ENCODE measurements at regions not wholly inside any gene's neighbourhood (a gene's known extent, or its start where the extent isn't known, plus 50 kb on each side); places are given as distances from the start of the nearest gene placed in this dataset.

GRCh38 chr2:78615956-78616355, 409.5 kb upstream of the REG3G start:
- Histone ChIP-seq H3K27ac (no peak overlapping the region), H3K36me3 (ENCODE audit: low read depth, missing control alignments) (no peaks in the 10 kb centered on the region), H3K9me3 (no peaks in the 10 kb centered on the region), H3K27me3 (no peaks in the 10 kb centered on the region), H3K4me1 (no peaks in the 10 kb centered on the region), H3K4me3 (no peak overlapping the region)
- intact Hi-C loops (cut with DNase I; ENCODE audit: low total_unique reads), result no loop called here
- no peak for DNase-seq
- 85 to 95% methylated on average over 2 of the region's 2 CpGs for WGBS, 2 donors
- TF ChIP-seq, protein P1, sequence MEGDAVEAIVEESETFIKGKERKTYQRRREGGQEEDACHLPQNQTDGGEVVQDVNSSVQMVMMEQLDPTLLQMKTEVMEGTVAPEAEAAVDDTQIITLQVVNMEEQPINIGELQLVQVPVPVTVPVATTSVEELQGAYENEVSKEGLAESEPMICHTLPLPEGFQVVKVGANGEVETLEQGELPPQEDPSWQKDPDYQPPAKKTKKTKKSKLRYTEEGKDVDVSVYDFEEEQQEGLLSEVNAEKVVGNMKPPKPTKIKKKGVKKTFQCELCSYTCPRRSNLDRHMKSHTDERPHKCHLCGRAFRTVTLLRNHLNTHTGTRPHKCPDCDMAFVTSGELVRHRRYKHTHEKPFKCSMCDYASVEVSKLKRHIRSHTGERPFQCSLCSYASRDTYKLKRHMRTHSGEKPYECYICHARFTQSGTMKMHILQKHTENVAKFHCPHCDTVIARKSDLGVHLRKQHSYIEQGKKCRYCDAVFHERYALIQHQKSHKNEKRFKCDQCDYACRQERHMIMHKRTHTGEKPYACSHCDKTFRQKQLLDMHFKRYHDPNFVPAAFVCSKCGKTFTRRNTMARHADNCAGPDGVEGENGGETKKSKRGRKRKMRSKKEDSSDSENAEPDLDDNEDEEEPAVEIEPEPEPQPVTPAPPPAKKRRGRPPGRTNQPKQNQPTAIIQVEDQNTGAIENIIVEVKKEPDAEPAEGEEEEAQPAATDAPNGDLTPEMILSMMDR (IDR thresholded peaks at IDR 0.05), result no peak
- no peak for TF ChIP-seq POLR2A (IDR thresholded peaks at IDR 0.05)

DNA sequence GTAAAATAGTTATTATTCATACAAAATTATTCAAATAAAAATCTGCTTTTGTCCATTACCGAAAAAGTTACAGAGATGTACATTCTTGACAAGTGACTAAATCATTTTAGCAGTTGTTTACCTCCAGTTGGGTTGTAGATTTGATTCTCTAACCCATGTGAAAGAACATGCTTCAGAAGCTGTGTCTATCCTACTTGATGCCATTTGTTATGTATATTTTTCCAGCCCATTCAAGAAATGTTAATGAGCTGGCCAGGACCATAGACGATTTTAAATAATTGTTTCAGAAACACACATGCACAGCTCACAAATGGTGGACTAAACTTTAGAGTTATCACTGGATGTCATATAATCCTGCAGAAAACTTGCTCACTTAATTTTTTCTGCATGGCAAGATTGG, 391.1 kb upstream of the REG3G start:
- no peaks in the 10 kb centered on the region for H3K4me1 ChIP-seq
- H3K36me3 ChIP-seq (ENCODE audit: low read depth, missing control alignments), result no peaks in the 10 kb centered on the region
- no peak for DNase-seq
- H3K9me3 ChIP-seq, result no peaks in the 10 kb centered on the region
- no peak for TF ChIP-seq POLR2A (IDR thresholded peaks at IDR 0.05)
- TF ChIP-seq, protein P1 (IDR thresholded peaks at IDR 0.05), result no peak
- WGBS, 2 donors, result 72 to 80% methylated on average over 2 of the region's 2 CpGs
- H3K27ac ChIP-seq, result no peak overlapping the region
- no peak overlapping the region for H3K4me3 ChIP-seq
- intact Hi-C loops (cut with DNase I; ENCODE audit: low total_unique reads), result no loop called here
- H3K27me3 ChIP-seq, result no peaks in the 10 kb centered on the region

- WGBS, 2 donors, result 87 to 90% methylated on average over 1 of the region's 1 CpG
- intact Hi-C loops (cut with DNase I; ENCODE audit: low total_unique reads), result no loop called here
Observed at GRCh38 chr2:78644854-78645253, 380.6 kb upstream of the REG3G start.

GRCh38 chr2:78646533-78647364, 378.8 kb upstream of the REG3G start:
- TF ChIP-seq POLR2A (IDR thresholded peaks at IDR 0.05), result no peak
- TF ChIP-seq, protein P1 (IDR thresholded peaks at IDR 0.05), result no peak
- Histone ChIP-seq H3K36me3 (ENCODE audit: low read depth, missing control alignments) (no peaks in the 10 kb centered on the region), H3K27ac (no peak overlapping the region), H3K9me3 (no peaks in the 10 kb centered on the region), H3K27me3 (no peaks in the 10 kb centered on the region), H3K4me3 (no peak overlapping the region), H3K4me1 (no peaks in the 10 kb centered on the region)
- no peak for DNase-seq
- WGBS, 2 donors, result 64 to 71% methylated on average over 5 of the region's 5 CpGs
- intact Hi-C loops (cut with DNase I; ENCODE audit: low total_unique reads), result no loop called here

More at GRCh38 chr2:78644854-78645253, 380.6 kb upstream of the REG3G start:
- H3K9me3 ChIP-seq, result no peaks in the 10 kb centered on the region
- H3K27me3 ChIP-seq, result no peaks in the 10 kb centered on the region
- no peak overlapping the region for H3K4me3 ChIP-seq
- no peaks in the 10 kb centered on the region for H3K4me1 ChIP-seq
- TF ChIP-seq POLR2A (IDR thresholded peaks at IDR 0.05), result no peak
- TF ChIP-seq, protein P1 (IDR thresholded peaks at IDR 0.05), result no peak
- no peaks in the 10 kb centered on the region for H3K36me3 ChIP-seq (ENCODE audit: low read depth, missing control alignments)
- no peak for DNase-seq
- H3K27ac ChIP-seq, result no peak overlapping the region

GRCh38 chr2:78648558-78648957, 376.9 kb upstream of the REG3G start:
- no peak for DNase-seq
- no peaks in the 10 kb centered on the region for H3K27me3 ChIP-seq
- 35 to 63% methylated on average over 1 of the region's 1 CpG for WGBS, 2 donors
- intact Hi-C loops (cut with DNase I; ENCODE audit: low total_unique reads), result no loop called here
- TF ChIP-seq, protein P1 (IDR thresholded peaks at IDR 0.05), result no peak
- no peak for TF ChIP-seq POLR2A (IDR thresholded peaks at IDR 0.05)
- H3K4me1 ChIP-seq, result no peaks in the 10 kb centered on the region
- H3K27ac ChIP-seq, result no peak overlapping the region
- no peaks in the 10 kb centered on the region for H3K36me3 ChIP-seq (ENCODE audit: low read depth, missing control alignments)
- H3K4me3 ChIP-seq, result no peak overlapping the region
- H3K9me3 ChIP-seq, result no peaks in the 10 kb centered on the region

Measured in testis (tissue), 2 donors.